Dedifferentiated amniotic fluid mesenchymal stem cell (primary cell): ENCODE measurements at regions not wholly inside any gene's neighbourhood (a gene's known extent, or its start where the extent isn't known, plus 50 kb on each side); places are given as distances from the start of the nearest gene placed in this dataset.
A peak's percentile ranks its signal among the peaks of the same experiment; 100 is the strongest.

Source experiments
- DNase-seq: peaks from one replicate; pipeline ENCODE4 v3.0.0-alpha.2; 2016; ENCODE audit errors: extremely low spot score

DNA sequence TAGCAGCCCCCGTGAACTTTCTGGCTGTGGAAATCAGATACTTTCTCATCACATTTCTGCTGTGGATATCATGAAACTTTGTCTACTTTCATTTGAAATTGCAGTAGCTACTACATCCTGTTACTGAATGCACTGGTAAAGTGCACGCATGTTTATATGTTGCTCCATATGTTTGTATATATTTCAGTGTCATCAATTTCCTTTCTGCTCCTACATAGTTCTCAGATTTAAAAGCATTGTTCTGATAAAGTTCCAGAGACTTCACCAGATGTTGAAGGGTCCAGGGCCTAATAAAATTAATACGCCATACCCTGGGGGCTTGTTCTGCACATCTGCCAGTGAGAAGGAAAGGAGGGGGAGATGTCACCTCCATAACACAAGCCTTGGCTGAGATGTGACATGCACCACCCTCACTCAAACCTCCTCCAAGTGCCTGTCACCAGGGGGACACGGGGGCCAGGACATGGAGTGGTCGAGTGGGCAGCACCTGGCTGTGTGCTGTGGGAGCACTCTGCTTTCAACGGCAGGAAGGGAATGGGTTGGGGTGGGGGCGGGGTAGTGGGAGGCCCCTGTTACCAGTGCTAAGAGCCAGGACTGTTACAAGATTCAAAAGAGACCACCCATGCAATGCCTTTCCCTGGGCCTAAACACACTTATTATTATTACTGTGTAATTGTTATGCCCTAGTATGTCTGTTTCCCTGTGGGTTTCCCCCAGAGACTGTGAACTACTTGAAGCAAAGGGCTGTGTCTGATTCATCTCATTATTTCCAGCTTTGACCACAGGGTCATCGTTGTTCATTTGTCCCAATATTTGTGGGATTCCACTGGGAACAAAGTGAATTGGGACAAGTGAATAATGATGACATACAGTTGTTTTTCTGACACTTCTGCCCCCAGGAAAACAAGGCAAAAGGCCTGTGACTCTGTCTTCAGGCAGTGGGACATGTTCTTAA is 193.4 kb downstream of the FOXL1 start:
- no peak for DNase-seq

DNA sequence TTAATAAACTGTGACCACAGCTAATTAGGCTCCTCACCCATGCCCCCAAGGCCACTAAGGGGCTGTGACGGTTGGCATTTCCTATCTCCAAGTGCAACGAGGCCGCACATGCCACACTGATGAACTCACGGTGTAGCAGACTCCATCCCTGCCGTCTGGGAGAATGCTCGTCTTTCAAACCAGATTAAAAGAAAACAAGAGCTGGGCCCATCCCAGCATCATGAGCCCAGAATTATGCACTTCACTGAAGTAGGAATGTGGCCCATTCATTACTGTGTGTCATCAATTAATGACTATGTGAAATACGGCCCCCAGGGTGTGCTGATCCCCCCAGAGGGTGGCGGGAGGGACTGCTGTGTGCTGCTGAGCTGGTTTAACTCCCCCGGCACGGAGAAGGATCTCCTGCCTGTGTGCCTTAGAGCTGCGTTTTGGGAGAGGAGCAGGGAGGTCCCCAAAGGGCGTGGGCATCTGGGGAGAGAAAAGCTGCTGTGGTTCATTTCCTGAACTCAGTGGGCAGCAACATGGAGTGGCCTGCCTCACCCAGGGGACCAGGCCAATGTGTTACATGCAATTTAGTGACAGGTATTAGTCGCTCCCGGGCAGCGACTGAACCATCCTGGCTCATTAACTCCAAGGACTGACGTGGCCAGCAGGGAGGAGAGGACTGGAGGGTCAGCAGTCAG is 194.5 kb downstream of the FOXL1 start:
- DNase-seq = peak; percentile 62

DNA sequence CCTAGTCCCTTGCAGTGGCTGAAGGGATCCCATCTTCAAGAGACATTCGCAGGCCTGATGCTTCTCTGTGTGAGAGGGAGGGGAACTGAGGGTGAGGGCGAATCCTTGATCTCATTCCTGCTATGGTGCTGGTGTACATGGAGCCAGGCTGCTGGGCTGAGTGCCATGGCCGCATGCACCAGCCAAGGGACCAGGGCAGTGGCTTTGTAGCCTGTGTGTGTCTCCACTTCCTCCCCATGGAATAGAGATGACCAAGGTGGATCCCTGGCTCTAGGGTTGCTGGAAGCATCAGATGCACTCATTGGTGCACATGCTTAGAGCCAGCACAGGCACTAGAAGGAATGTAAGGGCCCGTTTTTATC is 195.0 kb downstream of the FOXL1 start:
- no peak for DNase-seq

DNA sequence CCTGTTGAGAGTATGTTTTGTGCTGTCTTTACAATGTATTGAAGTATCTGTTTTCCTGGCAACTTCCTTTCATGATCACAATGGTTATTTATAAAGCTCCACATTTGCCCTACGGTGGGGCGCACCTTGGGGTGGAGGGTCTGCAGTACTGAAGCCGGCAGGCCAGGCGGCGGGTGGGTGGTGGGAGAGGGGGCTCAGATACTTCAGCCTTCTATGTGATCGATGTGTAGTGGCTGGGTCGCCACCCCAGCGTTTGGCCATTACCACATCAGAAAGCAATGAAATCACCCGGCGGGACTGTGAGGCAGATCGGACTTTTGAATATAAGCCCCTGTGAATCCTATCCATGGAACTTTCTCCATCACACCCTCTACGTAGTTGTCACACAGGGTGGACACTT is 196.6 kb downstream of the FOXL1 start:
- DNase-seq = no peak

DNA sequence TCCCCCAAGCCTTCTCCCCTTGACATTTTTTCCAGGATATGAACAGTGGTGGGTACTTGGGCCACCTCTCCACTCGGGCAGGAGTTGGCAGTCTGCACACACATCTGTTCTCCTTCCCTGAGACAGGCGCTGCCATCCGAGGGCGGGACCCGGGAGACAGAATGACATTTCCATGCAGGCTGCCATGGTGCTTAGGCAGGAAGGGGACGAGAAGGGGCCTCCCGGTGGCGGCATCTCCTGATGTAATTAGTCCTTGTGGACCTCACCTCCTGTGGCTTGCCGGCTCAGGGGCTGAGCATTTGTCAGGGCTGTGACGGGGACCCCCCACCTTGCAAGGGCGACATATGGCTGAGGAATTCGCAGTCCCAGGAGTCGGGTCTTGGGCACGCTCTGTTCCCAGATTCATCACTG is 197.2 kb downstream of the FOXL1 start:
- no peak for DNase-seq

DNA sequence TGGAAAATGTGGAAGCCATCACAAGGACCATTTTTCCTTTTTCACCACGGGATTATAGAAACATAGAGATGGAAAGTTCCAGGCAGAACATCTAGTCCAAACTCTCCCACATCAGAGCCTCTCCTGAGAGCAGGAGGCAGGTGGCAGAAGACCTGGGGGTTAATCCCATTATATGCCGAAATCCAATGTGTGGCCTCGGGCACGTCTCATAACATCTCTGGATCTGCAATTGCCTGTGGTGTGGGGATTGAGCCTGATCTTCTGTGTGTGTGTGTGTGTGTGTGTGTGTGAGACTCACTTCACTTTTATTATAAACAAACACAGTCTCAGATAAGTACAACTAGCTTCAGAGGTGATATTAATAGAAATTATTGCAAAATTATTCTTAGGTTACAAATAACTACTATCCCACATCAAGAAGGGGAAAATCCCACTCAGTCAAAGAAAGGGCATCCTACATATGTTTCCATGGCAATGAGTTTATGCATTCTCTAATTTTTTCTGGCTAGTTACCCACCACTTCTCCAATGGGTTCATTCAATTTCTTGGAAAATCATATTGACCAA is 199.1 kb downstream of the FOXL1 start:
- DNase-seq = no peak

DNA sequence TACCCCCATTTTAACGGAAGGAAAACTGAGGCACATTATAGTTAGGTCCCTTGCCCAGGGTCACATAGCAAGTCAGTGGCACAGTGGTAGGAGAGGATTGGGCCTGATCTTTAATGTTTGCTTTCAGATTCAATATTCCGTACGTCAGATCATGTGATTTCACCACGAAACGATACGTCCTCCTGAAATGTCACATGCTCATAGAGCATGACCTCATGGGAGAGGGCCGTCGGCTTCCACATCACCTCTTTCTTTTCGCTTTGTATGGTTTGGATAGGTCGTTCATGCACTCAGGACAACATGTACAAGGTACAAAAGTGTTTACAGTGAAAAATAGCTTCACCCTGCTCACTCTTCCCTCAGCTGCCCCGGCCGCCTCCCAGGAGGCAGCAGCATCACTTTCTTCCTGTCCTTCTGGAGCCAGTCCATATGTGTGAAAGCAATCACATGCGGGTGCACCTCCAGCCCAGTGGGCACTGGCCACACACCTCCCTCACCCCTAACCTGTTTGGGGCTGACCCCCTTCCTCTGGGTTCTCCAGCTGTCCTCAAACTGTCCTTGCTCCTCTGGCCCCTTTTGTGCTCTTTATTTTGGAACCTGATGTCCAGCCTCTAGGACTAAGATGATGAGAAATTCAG is 199.9 kb downstream of the FOXL1 start:
- DNase-seq = no peak

DNA sequence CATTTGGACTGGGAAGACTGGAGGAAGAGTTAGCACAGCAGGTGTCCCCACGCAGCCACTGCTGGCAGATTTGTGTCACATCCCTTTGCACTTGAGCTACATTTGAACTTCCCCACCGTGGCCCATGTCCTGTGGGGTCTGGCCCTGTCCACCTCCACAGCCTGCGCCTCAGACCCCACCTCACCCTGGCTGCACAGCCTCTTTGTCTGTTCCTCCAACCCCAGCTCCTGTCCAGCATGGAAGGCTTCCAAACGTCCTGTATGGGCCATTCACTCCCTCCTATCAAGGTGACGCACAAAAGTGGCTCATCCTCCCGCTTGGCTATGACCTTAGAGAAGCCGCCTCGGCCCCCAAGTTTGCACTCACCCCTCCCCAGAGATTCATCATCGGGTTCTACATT is 200.6 kb downstream of the FOXL1 start:
- DNase-seq = no peak

DNA sequence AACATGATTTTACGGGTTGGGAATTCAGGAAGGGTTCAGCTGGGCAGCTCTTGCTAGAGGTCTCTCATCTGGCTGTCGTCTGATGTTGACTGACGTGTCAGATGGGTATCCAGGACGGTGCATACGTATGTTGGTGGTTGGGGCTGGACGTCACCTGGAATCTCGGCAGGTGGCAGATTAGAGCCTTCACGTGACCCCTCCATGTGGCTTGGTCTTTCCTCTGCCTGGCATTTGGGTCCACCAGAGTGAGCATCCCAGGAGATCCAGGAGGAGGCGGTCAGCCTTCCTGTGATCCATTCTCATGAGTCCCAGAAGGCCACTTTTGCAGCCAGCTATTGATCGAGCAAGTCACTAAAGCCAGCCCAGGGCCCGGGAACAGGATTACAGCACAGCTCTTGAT is 202.7 kb downstream of the FOXL1 start:
- no peak for DNase-seq

DNA sequence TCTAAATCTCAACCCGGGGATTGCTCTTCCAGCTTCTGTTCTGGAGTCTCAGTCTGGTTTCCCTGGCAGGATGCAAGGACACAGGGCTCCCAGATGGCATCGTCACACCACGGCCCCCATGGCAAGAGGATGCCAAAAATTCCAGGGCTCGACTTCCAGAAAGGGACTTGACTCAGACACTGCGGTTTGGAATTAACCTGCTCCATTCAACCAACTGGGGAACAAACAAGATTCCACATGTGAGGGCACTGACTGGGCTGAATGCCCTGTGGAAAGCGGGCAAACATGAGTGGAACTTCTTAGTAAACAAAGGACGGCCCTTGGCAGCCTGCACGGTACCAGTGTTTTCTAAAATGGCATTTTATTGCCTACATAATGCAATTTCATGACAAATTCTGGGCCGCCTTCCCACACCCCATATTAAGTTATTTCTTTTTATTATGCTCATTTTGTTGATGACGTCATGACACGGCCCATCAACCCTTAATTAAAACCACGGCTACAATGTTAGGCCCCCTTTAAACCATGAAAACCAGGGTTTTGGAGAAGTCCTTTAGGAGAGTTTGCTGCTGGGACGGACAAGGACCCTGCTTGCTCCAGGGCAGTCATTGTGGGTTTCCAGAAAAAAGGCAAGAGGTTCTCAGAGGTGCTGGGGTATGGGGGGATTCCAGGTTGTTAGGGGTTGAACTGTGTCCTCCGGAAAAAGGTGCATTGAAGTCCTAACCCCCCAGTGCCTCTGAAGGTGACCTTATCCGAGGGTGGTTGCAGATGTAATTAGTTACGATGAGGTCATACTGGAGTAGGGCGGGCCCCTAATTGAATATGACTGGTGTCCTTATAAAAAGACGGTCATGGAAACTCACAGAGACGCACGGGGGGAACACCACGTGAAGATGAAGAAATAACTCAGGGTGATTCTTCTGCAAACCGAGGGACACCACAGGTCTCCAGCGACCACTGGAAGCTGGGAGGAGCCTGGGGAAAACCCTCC is 205.6 kb downstream of the FOXL1 start:
- peak; percentile 40 for DNase-seq

DNA sequence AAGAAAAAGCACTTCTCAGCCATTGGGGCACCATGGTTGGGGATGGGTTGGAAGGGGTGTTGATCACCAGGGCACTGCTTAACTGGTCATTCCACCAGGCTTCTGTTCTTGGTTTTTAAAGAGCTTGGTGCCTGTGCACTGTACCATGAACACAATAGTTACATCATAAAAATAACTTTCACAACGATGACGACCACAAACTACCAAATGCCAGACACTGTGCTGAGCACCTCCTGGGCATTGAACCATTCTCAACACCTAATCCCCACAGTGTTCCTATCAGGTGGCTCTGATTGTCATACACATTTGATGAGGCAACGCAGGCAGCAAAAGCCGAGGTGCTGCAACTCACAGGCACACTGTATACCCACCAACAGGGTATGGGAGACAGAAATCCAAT is 208.0 kb downstream of the FOXL1 start:
- DNase-seq = no peak

DNA sequence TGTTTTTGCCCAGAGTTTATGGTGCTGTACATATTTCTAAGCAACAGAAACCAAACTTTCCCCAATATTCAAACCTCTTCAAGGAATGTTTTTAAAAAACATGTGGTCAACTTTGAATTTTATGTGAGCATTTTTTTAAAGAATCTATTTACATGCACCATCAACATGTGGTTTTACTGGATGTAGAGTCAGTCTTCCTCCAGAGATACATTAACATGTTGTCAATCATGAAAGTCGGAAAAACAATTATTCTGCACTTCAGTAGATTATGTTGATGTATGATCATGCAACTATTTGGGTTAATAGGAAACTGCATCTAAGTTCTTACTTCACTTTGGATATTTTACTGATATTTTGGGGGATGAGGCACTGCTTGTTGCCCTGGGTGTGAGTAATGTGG is 208.6 kb downstream of the FOXL1 start:
- DNase-seq = no peak

DNA sequence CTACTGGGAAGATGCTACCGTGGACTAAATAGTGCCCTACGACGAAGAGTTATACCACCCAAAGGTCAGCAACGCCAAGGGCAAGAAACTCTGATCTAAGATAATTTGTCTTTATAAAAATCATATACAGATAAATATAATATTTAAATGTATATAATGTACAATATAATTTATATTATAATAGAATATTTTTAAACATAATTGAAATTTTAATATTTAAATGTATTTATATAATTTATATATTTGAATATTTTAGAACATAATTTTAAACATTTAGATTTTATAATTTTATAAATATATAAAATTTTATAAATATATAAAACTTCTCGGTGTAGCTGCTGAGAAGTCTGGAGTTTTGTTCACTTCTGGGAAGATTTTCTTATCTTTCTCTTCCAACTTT is 209.2 kb downstream of the FOXL1 start:
- no peak for DNase-seq

DNA sequence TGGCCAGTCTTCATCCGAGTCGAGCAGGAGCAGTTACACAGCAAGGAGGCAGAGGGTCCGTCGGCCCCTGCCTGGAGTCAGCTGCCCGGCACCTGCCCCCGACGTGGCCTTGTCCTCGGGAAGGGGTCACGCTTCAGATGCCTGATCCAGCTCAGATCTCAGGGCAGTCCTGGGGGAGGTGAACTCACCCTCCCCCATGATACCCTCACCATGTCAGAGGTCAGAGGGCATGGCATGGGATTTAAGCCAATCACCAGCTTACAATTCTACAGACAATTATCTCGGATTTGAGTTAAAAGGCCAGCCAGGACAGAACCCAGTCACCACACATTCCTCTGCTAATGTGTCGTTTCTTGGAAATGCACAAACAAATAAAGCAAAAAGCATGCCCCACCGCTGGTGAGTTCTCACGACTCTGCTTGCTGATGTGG is 211.3 kb downstream of the FOXL1 start:
- DNase-seq = no peak

DNA sequence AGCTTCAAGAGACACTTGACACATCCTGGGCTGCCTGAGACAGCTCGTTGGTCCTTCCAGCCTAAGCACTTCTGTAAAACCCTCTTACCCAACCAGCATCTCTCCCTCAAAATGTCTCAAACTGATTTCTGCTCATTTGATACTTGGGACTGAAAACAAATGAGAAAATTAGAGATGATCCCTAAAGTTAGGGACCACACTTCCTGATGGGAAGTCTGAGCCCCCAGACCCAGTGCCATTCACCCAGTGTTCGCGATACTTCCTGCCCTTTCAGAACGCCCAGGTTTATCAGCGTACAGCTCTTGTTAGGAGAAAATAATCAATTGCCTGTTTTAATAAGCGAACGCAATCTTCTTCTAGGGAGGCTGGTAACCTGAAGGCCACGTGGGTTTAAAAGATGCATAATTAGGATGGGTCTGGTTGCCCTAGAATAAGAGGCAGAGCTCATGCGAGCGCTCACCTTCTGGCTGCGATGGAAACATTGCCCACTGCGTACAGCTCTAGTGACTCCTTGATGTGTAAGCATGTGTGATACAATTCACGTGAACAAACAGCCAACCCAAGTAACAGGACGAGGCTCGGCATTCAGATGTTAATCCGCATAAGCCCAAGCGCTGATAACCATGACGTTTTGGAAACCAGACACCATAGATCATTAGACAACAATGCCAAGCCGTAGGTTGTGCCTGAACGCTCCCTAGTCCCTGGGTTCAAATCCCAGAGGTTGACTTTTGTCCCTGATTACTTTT is 213.1 kb downstream of the FOXL1 start:
- no peak for DNase-seq

DNA sequence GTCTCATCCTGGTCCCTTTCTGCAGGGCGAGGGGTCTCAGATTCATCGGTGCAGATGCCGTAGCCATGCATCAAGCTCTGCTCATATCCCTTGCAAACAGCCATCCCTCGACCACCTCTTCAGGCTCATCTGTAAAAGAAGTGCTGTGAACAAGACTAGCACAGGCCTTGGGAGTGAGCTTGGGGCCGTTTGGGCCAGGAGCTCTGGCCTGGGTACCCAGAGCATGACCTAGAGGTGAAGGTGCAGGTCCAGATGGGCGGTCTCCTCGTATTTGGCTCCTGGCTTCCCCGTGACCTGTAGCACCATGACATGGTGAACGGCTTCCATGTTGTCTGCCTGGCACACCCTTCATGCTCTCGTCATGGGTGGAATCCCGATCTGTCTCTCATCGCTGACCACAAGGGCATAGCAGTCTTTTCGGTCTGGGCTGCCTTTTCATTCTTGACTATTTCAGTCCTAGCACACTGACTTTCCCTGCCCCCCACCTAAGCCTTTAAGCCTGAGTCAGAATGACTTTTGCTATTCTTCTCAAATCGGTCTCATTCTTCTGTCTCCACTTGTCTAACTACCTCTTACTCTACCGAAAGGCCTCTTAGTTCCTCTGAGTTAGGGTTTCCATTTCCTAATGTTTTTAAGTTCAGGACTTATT is 216.0 kb downstream of the FOXL1 start:
- no peak for DNase-seq

DNA sequence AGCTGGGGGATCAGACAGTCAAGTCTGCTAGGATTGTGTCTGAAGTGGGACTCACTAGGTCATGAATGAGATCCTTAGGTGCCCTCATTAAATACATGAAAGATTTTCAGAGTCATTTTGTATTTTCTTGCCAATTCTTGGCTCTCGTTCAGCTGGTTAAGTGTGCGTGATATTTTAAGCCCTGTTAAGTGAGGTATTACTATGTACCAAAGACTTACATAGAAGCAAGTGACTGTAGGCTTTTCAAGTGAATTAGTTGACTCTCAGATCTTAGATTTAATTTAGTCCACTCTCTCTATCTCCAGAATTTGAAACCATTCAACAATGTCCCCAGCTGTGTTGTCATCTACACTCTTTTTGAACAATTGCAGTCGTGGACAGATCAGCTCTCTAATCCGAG is 219.4 kb downstream of the FOXL1 start:
- DNase-seq = no peak

DNA sequence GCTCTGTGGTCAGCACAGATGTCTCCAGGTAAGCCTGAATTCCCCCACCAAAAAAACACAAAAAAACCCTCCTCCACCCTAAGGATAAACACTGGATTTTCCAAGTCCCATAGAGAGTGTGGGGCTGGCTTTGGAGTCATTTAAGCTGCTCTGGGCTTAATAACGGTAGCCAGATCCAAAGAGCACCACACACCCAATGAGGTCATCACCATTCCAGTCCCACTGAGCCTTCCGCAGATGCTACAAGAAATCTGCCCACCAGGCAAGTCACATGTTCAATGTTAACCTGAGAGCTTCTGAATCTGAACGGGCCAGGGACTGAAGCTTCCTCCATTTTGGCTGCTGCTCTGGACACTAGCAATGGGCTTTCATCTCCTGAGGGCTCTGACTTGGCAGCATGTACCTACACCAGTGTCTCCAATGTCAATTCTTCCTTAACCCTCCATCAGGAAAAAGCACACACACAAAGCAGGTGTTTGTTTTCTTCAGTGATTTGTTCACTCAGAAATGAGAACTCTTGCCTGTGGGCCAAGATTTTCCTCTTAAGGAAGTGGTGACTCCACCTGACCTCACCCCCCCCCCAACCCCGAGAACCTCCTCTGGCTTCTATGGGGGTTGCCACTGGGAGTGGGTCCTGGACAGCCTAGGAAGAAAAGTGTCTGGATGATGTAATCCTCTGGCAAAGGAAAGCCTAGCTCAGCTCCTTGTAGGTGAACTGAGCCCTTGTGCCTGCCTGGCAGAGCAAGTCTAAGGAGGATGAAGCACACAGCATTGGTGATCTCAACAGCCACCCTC is 220.1 kb downstream of the FOXL1 start:
- DNase-seq = no peak

DNA sequence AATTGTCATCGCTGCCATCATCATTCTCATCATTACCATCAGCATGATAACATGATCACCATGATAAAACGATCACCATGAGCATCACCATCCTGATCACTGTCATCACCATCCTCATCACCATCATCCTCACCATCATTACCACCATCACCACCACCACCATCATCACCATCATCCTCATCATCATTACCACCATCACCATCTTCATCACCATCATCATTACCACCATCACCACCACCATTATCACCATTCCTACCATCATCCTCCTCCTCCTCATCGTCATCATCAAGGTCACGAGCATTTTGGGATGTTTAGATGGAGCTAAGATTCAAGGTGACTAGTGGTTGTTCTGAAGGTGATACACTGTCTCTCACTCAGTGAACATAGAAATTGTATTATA is 221.0 kb downstream of the FOXL1 start:
- no peak for DNase-seq
